ENCODE measurements at regions not wholly inside any gene's neighbourhood (a gene's known extent, or its start where the extent isn't known, plus 50 kb on each side); places are given as distances from the start of the nearest gene placed in this dataset.

DNA sequence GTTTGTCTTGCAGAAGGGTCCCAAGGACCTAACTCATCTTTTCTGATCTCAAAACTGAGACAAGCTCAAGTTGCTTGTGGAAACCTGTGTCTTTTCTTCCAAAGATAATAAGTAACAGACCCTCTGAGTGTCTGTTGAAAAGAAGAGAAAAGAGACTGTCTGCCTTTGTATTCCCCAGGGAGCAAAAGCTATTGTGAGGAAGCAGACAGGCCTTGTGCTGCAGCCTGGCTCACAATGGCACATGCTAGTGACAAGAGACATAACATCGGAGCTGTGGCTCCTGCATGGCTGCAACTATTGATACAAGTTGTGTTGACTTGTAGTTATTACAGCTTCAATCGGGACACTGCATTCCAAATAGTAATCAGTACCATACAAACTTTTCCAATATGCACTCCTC lies 202.9 kb downstream of the DKK1 start (continued):
- TF ChIP-seq, protein P1, sequence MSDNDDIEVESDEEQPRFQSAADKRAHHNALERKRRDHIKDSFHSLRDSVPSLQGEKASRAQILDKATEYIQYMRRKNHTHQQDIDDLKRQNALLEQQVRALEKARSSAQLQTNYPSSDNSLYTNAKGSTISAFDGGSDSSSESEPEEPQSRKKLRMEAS (IDR thresholded peaks at IDR 0.05) = no peak
- TF ChIP-seq HNF4A (conservative IDR thresholded peaks at IDR 0.05) (no peak), NR2F2 (IDR thresholded peaks at IDR 0.05) (no peak), FOXA2 (IDR thresholded peaks at IDR 0.05) (no peak), JUND (IDR thresholded peaks at IDR 0.05) (no peak)
- TF ChIP-seq, protein P2, sequence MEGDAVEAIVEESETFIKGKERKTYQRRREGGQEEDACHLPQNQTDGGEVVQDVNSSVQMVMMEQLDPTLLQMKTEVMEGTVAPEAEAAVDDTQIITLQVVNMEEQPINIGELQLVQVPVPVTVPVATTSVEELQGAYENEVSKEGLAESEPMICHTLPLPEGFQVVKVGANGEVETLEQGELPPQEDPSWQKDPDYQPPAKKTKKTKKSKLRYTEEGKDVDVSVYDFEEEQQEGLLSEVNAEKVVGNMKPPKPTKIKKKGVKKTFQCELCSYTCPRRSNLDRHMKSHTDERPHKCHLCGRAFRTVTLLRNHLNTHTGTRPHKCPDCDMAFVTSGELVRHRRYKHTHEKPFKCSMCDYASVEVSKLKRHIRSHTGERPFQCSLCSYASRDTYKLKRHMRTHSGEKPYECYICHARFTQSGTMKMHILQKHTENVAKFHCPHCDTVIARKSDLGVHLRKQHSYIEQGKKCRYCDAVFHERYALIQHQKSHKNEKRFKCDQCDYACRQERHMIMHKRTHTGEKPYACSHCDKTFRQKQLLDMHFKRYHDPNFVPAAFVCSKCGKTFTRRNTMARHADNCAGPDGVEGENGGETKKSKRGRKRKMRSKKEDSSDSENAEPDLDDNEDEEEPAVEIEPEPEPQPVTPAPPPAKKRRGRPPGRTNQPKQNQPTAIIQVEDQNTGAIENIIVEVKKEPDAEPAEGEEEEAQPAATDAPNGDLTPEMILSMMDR (IDR thresholded peaks at IDR 0.05; ENCODE audit: low read depth, low read length, missing input control) = no peak

DNA sequence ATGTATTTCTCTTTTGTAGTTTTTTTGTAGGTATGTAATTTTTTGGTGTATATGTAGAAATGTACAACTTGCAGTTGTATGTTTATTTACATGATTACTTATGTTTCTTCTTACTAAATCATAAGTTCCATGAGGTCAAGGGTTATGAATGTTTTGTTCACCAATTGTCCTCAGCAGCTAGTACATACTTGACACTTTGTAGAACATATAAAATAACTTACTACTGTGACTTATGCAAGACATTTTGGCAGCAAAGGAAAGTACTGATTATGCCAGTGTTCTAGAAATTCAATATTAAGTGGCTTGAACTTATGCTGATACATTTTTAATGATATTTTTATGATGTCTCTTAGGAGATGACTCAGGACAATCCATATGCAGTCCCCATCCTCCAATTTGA lies 209.6 kb downstream of the DKK1 start:
- Histone ChIP-seq H3K27ac (ENCODE audit: low read depth in 1 of 2, low read length in 2 of 2) (no peak overlapping the region), H3K4me3 (ENCODE audit: low read depth in 1 of 3, low read length in 3 of 3) (no peak overlapping the region), H3K36me3 (ENCODE audit: control insufficient read depth in 4 of 4, insufficient read depth in 3 of 4, low read depth in 1 of 4, low read length in 3 of 4) (no peaks in the 10 kb centered on the region), H3K9me3 (ENCODE audit: control insufficient read depth in 4 of 4, low read length in 3 of 4) (no peaks in the 10 kb centered on the region), H3K9ac (ENCODE audit: low read depth in 1 of 2, low read length in 2 of 2) (no peak overlapping the region), H3K27me3 (ENCODE audit: control insufficient read depth in 4 of 4, insufficient read depth in 4 of 4, low read length in 3 of 4) (peaks cover 0 to 3% (median 0%) of the 10 kb centered on the region in 4 donors), H3K4me1 (ENCODE audit: control insufficient read depth in 4 of 4, insufficient read depth in 4 of 4, low read length in 3 of 4) (no peaks in the 10 kb centered on the region)
- no peak for DNase-seq (ENCODE audit: low spot score)
- TF ChIP-seq HNF4A (conservative IDR thresholded peaks at IDR 0.05) (no peak), NR2F2 (IDR thresholded peaks at IDR 0.05) (no peak), FOXA2 (IDR thresholded peaks at IDR 0.05) (no peak), SP1 (IDR thresholded peaks at IDR 0.05) (no peak), REST (IDR thresholded peaks at IDR 0.05) (no peak), FOXA1 (IDR thresholded peaks at IDR 0.05) (no peak), YY1 (IDR thresholded peaks at IDR 0.05) (no peak), EGR1 (IDR thresholded peaks at IDR 0.05; ENCODE audit: low read depth in 2 of 2) (no peak), GABPA (IDR thresholded peaks at IDR 0.05 in 1 of 2, conservative IDR thresholded peaks at IDR 0.05 in 1 of 2) (no peak), HNF4G (IDR thresholded peaks at IDR 0.05) (no peak), RXRA (IDR thresholded peaks at IDR 0.05) (no peak), RAD21 (IDR thresholded peaks at IDR 0.05) (no peak), JUND (IDR thresholded peaks at IDR 0.05) (no peak), TAF1 (conservative IDR thresholded peaks at IDR 0.05) (no peak)
- TF ChIP-seq, protein P2 (IDR thresholded peaks at IDR 0.05; ENCODE audit: low read depth, low read length, missing input control) = no peak
- TF ChIP-seq, protein P1 (IDR thresholded peaks at IDR 0.05) = no peak
